ENCODE measurements at regions not wholly inside any gene's neighbourhood (a gene's known extent, or its start where the extent isn't known, plus 50 kb on each side); places are given as distances from the start of the nearest gene placed in this dataset.

DNA sequence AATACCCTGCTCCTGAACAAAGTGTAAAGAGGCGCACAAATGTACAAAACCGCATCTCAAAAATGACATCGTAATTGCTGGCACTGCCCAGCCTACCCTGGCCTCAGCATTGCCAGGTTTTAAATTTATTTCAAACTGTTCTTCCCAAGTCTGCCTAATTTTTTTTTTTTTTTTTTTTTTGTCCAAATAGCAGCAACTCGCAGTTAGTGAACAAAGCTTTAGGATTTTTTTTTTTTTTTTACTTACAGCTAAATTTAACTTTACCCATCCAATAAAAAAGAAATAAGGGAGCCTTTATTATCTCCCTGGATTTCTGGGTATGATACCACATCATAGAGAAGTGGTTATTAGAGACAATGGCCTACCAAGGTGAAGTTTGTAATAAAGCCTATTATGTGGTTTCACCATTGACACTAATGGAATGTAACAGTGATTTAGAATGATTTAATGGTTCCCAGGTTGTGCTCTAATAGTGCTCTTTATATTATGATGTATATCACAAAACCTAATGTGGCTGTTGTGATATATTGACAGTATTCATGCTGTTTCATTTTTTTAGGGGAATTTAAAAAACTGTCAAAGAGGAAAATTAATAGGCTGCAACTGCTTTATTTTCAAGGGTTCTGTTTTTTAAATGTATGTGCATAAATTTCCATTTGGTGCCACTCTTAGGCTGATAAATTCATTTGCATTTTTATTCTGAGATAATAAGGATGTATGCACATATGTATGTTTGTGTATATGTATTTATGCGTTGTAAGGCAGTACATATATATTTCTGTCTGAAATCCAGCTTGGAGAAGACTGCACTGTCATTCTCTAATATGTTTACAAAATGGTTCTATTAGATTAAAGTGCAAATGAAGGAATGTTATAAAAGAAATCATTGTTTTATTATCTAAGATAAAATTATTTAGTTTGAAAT lies 309.0 kb downstream of the TFEC start:
- H3K27me3 Mint-ChIP-seq: peaks cover 0 to 1% (median 0%) of the 10 kb centered on the region in 5 donors

DNA sequence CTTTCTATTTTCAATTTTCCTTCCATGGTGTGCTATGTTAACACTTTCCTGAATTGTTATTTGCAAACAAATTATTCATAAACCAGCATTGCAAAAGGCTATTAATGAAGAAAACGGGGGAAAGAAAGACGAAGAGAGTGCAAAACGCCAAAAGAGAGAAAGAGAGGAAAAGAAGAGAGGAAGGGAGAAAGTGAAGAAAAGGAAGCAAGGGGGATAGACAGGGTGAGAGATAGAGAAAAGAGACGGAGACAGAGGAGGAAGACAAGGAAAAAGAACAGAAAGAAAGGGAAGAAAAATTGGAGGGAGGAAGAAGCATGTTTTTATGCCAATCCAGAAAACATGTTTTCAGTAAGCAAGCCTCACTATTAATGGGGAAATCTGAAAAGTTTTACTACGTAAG lies 310.6 kb downstream of the TFEC start:
- Mint-ChIP-seq H3K9me3 (peaks cover 0 to 2% (median 0%) of the 10 kb centered on the region in 9 donors), H3K4me1 (peaks cover 0 to 3% (median 0%) of the 10 kb centered on the region in 4 donors), H3K27me3 (peaks cover 0 to 1% (median 0%) of the 10 kb centered on the region in 5 donors), H3K4me3 (no peak overlapping the region), H3K27ac (no peak overlapping the region), H3K36me3 (no peaks in the 10 kb centered on the region)
- ATAC-seq: no peak
- POLR2A ChIA-PET: no interaction called here
- no peak for DNase-seq

More for the DNA sequence above, 309.0 kb downstream of the TFEC start:
- no peak for DNase-seq
- Mint-ChIP-seq H3K9me3 (peaks cover 0 to 2% (median 0%) of the 10 kb centered on the region in 9 donors), H3K36me3 (no peaks in the 10 kb centered on the region), H3K4me1 (peaks cover 0 to 3% (median 0%) of the 10 kb centered on the region in 4 donors), H3K4me3 (no peak overlapping the region), H3K27ac (no peak overlapping the region)
- ATAC-seq: no peak
- POLR2A ChIA-PET: no interaction called here

DNA sequence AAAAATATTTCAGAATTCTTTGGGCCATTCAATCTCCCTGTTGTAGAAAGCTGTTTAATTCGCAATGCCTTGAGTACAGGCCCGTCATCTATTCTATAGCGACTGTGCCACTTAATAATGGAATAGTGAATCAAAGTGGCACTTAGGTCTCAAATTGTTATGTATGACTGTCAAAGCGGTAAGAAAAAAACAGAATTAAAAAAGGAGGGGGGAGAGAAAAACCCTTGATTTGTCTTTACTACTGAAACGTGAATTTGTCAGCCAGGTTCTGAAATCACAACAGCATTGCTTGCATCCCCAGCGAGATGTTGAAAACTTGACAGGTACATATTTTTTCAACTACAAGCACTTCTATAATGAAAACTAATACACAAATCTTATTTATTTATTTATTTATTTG lies 320.9 kb downstream of the TFEC start:
- DNase-seq (no peak), ATAC-seq (no peak)
- H3K27ac Mint-ChIP-seq: no peak overlapping the region
- H3K27me3 Mint-ChIP-seq: no peaks in the 10 kb centered on the region
- no peaks in the 10 kb centered on the region for H3K4me1 Mint-ChIP-seq
- H3K9me3 Mint-ChIP-seq: no peaks in the 10 kb centered on the region
- H3K4me3 Mint-ChIP-seq: no peak overlapping the region
- POLR2A ChIA-PET: no interaction called here
- no peaks in the 10 kb centered on the region for H3K36me3 Mint-ChIP-seq

DNA sequence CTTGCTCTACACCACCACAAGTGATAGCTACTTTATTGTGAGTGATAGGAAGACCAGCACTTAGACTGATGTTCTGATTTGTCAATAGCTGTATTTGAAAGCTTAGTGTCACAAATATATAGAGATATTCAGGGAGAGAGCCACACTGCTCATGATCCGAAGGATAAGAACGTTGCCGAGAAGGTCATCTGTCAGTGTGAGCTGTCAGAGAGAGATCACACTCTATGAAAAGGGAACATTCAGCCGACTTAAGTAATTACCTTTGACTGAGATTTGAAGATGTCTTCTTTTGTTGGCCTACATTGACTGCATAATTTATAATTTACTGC lies 322.6 kb downstream of the TFEC start:
- Mint-ChIP-seq H3K4me1 (no peaks in the 10 kb centered on the region), H3K27ac (no peak overlapping the region), H3K27me3 (no peaks in the 10 kb centered on the region), H3K4me3 (no peak overlapping the region), H3K36me3 (no peaks in the 10 kb centered on the region), H3K9me3 (no peaks in the 10 kb centered on the region)
- POLR2A ChIA-PET: no interaction called here
- DNase-seq (no peak), ATAC-seq (no peak)

DNA sequence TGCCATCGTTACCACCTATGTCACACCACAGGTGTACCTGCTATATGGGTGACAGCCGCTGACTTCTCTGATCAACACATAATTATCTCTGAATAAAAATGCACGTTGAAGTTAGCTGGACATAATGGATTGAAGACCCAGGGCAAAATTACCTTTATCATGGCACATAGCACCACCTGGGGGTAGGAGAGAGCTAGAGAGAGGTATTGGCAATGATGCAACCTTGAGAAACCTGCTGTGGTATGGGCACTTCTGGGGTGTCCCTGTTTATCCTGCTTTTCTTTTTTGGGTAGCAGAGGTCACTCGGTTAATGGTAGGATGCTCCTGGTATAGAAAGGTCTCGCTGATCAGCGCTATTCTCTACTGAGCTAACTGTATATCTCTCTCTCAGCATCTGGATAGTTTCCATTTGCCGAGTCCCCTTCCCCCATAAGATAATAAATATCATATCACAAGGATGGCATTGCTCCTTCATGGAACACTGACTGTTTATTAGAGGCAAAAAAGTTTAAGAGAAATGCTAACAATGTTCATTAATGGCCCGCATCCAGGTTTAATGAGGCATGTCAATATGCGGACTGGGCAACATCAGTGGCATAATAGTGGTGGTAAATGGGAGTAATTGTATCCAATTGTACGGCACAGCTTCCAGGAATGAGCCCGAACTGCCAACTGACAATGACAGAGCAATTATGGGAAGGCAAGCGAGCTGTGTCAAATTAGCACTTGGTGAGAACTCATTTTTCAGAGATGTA lies 323.1 kb downstream of the TFEC start:
- DNase-seq (no peak), ATAC-seq (no peak)
- Mint-ChIP-seq H3K27me3 (no peaks in the 10 kb centered on the region), H3K9me3 (no peaks in the 10 kb centered on the region), H3K4me3 (no peak overlapping the region), H3K36me3 (no peaks in the 10 kb centered on the region), H3K4me1 (no peaks in the 10 kb centered on the region), H3K27ac (no peak overlapping the region)
- POLR2A ChIA-PET: no interaction called here

DNA sequence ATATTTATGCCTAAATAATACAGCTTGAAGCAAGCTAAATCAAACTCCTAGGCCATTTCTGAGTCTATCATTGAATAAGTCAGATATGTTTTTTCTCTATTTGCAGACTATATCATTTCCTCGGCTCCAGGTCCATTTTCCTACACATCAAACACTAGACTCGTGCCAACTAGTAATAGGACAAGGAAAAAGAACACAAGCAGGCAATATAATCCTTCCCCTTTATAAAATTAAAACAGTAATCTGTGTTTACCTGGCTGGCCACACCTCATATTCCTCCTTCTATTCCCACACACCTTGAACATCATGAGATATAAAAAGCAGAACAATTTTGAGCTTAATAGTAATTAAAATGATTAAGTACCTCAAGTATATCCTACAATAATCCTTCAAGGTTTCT lies 325.7 kb downstream of the TFEC start:
- no peak overlapping the region for H3K27ac Mint-ChIP-seq
- POLR2A ChIA-PET: no interaction called here
- H3K4me1 Mint-ChIP-seq: no peaks in the 10 kb centered on the region
- no peaks in the 10 kb centered on the region for H3K27me3 Mint-ChIP-seq
- H3K9me3 Mint-ChIP-seq: no peaks in the 10 kb centered on the region
- no peaks in the 10 kb centered on the region for H3K36me3 Mint-ChIP-seq
- DNase-seq (no peak), ATAC-seq (no peak)
- no peak overlapping the region for H3K4me3 Mint-ChIP-seq

DNA sequence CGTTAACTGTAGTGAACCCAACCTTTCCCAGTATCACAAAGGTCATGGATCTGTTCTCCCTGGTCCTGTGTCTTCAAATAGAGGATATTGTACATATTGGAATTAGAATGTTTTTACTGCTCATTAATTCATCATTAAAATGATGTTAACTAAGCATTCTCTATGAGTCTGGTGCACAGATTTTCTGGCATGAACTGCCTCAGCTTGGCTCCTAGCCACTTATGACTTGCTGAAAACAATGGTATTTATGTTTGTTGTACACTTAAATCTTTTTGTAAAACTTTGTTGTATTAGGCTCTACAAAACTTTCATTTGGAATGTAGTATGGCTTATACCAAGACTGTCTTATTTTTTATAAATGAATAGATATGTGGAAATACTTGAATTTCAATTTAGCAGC lies 329.4 kb downstream of the TFEC start:
- no peak for DNase-seq
- no peak for ATAC-seq
- POLR2A ChIA-PET: no interaction called here
- H3K4me1 Mint-ChIP-seq: no peaks in the 10 kb centered on the region
- peaks cover 0 to 5% (median 0%) of the 10 kb centered on the region in 5 donors for H3K27me3 Mint-ChIP-seq
- no peaks in the 10 kb centered on the region for H3K36me3 Mint-ChIP-seq
- no peak overlapping the region for H3K4me3 Mint-ChIP-seq
- no peak overlapping the region for H3K27ac Mint-ChIP-seq
- H3K9me3 Mint-ChIP-seq: peaks cover 0 to 2% (median 0%) of the 10 kb centered on the region in 9 donors

DNA sequence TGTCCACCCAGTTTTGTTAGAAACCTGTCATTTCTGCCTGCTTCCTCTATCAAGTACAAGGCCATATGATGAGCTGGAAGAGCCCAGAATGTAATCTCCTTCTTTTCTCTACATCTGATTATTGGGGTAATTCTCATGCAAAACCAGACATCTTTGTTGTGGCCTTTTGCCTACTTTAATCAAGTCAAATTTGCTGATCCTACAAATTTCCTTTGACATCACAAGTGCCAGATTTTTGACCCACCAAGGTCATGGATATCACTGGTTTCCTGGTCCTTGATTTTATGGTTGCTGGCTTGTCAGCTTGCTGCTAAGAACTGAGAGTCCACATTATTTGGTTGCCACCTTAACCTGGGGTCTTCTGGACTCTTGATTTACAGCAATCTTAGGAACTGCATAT lies 336.1 kb downstream of the TFEC start:
- POLR2A ChIA-PET: no interaction called here
- H3K4me1 Mint-ChIP-seq: no peaks in the 10 kb centered on the region
- H3K27ac Mint-ChIP-seq: no peak overlapping the region

DNA sequence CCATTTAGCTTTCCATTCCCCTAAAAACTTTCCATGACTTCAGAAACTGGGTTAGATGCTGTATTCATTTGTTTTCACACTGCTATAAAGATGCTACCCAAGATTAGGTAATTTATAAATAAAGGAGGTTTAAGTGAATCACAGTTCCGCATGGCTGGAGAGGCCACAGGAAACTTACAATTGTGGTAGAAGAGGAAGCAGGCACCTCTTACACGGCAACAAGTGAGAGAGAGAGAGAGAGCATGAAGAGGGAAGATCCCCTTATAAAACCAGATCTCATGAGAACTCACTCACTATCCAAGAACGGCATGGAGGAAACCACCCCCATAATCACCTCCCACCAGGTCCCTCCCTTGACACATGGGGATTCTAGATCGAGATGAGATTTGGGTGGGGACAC lies 336.8 kb downstream of the TFEC start:
- no peak overlapping the region for H3K27ac Mint-ChIP-seq
- H3K4me1 Mint-ChIP-seq: no peaks in the 10 kb centered on the region
- POLR2A ChIA-PET: no interaction called here
- H3K27me3 Mint-ChIP-seq: peaks cover 0 to 5% (median 2%) of the 10 kb centered on the region in 5 donors
- ATAC-seq (no peak), DNase-seq (no peak)
- H3K36me3 Mint-ChIP-seq: no peaks in the 10 kb centered on the region
- peaks cover 0 to 2% (median 0%) of the 10 kb centered on the region in 9 donors for H3K9me3 Mint-ChIP-seq
- no peak overlapping the region for H3K4me3 Mint-ChIP-seq

More for the DNA sequence above, 336.1 kb downstream of the TFEC start:
- H3K36me3 Mint-ChIP-seq: no peaks in the 10 kb centered on the region
- H3K4me3 Mint-ChIP-seq: no peak overlapping the region
- ATAC-seq (no peak), DNase-seq (no peak)
- peaks cover 0 to 5% (median 0%) of the 10 kb centered on the region in 5 donors for H3K27me3 Mint-ChIP-seq
- H3K9me3 Mint-ChIP-seq: peaks cover 0 to 2% (median 0%) of the 10 kb centered on the region in 9 donors

DNA sequence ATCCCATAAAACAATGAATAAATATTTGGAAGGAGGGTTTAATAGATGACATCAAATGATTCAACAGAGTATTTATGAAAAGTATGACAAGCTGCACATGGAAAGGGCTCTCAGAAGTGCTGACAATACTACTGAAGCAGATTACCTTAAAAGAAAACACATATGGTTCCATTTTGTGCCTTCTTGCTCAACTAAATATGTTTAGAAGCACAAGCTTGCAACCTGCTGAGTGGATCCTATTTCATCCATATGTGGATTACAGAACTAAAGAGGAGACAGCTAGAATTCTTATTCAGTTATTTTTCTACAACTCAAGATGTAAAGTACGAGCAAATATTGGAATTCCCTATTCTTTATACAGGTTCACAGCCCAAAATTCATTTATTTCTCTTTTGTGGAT lies 340.6 kb downstream of the TFEC start:
- no peaks in the 10 kb centered on the region for H3K9me3 Mint-ChIP-seq
- H3K4me3 Mint-ChIP-seq: no peak overlapping the region
- no peak overlapping the region for H3K27ac Mint-ChIP-seq
- no peaks in the 10 kb centered on the region for H3K4me1 Mint-ChIP-seq
- no peak for DNase-seq
- peaks cover 0 to 3% (median 0%) of the 10 kb centered on the region in 5 donors for H3K27me3 Mint-ChIP-seq
- no peaks in the 10 kb centered on the region for H3K36me3 Mint-ChIP-seq
- no peak for ATAC-seq
- POLR2A ChIA-PET: no interaction called here

DNA sequence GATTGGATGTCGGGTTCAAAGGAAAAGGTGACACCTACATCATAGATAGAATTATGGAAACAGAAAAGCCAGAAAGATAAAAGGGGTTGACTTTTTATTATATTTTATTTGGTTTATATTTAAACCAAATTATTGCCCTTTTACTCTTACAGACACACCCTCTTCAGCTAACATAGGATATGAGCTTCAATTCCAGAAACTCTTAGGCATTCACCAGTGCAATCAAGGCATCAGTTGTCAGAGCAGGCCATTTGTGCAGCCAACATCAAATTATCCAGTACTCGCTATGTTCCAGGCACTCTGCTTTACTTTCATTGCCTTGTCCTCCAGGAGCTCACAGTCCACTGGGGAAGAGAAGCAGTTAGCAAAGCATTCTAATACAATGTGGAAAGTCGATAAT lies 347.5 kb downstream of the TFEC start:
- Mint-ChIP-seq H3K9me3 (no peaks in the 10 kb centered on the region), H3K4me3 (no peak overlapping the region), H3K36me3 (no peaks in the 10 kb centered on the region)

DNA sequence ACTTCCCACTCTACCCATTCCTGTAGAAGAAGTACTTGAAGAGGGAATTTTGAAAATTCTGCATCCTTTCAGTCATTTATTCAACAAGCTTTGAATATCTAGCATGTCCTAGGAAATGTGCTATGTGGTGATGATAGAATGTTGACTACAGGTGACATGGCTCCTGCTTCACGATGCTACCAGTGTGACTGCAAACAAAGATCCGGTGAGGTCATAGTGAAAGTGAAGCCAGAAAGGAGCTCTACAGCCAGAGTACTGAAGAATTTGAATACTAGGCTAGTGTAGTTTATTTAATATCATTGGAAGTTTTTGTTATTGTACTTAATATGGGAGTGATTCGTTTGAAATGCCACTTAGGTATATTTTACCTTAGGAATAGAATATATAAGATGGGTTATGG lies 348.1 kb downstream of the TFEC start:
- no peak overlapping the region for H3K27ac Mint-ChIP-seq
- H3K36me3 Mint-ChIP-seq: no peaks in the 10 kb centered on the region
- ATAC-seq: no peak
- DNase-seq: no peak
- no peaks in the 10 kb centered on the region for H3K4me1 Mint-ChIP-seq
- POLR2A ChIA-PET: no interaction called here
- H3K9me3 Mint-ChIP-seq: no peaks in the 10 kb centered on the region
- H3K4me3 Mint-ChIP-seq: no peak overlapping the region
- H3K27me3 Mint-ChIP-seq: no peaks in the 10 kb centered on the region

More for the DNA sequence above, 347.5 kb downstream of the TFEC start:
- ATAC-seq (no peak), DNase-seq (no peak)
- Mint-ChIP-seq H3K27me3 (no peaks in the 10 kb centered on the region), H3K27ac (no peak overlapping the region), H3K4me1 (no peaks in the 10 kb centered on the region)
- POLR2A ChIA-PET: no interaction called here

DNA sequence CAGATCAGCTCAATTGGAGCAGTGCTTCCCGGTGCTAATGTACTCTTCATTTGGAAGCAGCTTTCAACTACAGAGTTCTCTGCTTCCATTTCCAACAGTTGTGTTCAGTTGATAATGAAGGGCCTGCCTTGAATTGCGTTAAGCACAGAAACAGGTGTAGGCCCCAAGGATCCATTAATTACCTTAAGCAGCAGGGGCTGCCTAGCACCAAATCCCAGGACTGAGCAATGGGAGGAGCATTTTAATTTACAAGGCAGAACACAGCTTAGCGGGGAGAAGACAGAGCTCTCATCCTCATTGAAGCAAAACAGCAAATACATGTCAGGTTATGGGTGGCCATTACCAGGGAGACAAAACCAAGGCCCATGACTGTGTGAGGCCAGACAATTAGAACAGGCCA lies 349.6 kb downstream of the TFEC start:
- no peak overlapping the region for H3K4me3 Mint-ChIP-seq
- DNase-seq: no peak
- H3K27ac Mint-ChIP-seq: no peak overlapping the region
- no peaks in the 10 kb centered on the region for H3K27me3 Mint-ChIP-seq
- POLR2A ChIA-PET: no interaction called here
- ATAC-seq: no peak
- no peaks in the 10 kb centered on the region for H3K4me1 Mint-ChIP-seq
- no peaks in the 10 kb centered on the region for H3K36me3 Mint-ChIP-seq
- no peaks in the 10 kb centered on the region for H3K9me3 Mint-ChIP-seq

Data from naive thymus-derived CD8-positive, alpha-beta T cell (primary cell).